Upper lobe of left lung (tissue), 4 donors: ENCODE measurements at regions not wholly inside any gene's neighbourhood (a gene's known extent, or its start where the extent isn't known, plus 50 kb on each side); places are given as distances from the start of the nearest gene placed in this dataset.

Source experiments
- CTCF ChIP-seq, 6 experiments: fragments of 450-650 bp in 4 of 6; fragments of 200-600 bp in 2 of 6; sonication (generic) in 2 of 6; IDR thresholded peaks; one replicate each; pipeline ENCODE4 v1.5.1; 2016 to 2019; ENCODE audit warnings: antibody characterized with exemption in 6 of 6
- EP300 ChIP-seq, 4 donors: sonication (generic); formaldehyde crosslinking; IDR thresholded peaks; one replicate each; pipeline ENCODE4 v1.5.1; 2017; ENCODE audit warnings: antibody characterized with exemption in 4 of 4, control low read depth in 2 of 4

GRCh38 chr21:29396951-29397455 lies 98.3 kb downstream of the BACH1 start:
- TF ChIP-seq CTCF (IDR thresholded peaks at IDR 0.05) (no peak), EP300 (IDR thresholded peaks at IDR 0.05) (no peak)
